Liver (tissue), 3 donors: ENCODE measurements at regions not wholly inside any gene's neighbourhood (a gene's known extent, or its start where the extent isn't known, plus 50 kb on each side); places are given as distances from the start of the nearest gene placed in this dataset.

Experiments used
- EGR1 ChIP-seq, 2 donors: IDR thresholded peaks; 2 replicates each; pipeline ENCODE4 v1.6.1; 2016 to 2018; ENCODE audit warnings: antibody characterized with exemption in 2 of 2, low read depth in 2 of 2
- FOXA2 ChIP-seq: IDR thresholded peaks from 2 replicates; pipeline ENCODE4 v1.6.1; 2016; ENCODE audit warnings: antibody characterized with exemption
- GABPA ChIP-seq, 2 donors: IDR thresholded peaks in 1 of 2; conservative IDR thresholded peaks in 1 of 2; 2 replicates each; pipeline ENCODE4 v1.6.1; 2016; ENCODE audit warnings: antibody characterized with exemption in 2 of 2, mild to moderate bottlenecking in 1 of 2, moderate library complexity in 1 of 2
- JUND ChIP-seq, 2 donors: IDR thresholded peaks; 2 replicates each; pipeline ENCODE4 v1.6.1; 2016; ENCODE audit warnings: antibody characterized with exemption in 2 of 2
- RAD21 ChIP-seq, 2 donors: IDR thresholded peaks; 2 replicates each; pipeline ENCODE4 v1.6.1; 2016; ENCODE audit warnings: antibody characterized with exemption in 2 of 2, mild to moderate bottlenecking in 2 of 2
- SP1 ChIP-seq: IDR thresholded peaks from 2 replicates; pipeline ENCODE4 v1.6.1; 2018; ENCODE audit warnings: antibody characterized with exemption, mild to moderate bottlenecking
- TAF1 ChIP-seq: conservative IDR thresholded peaks from 2 replicates; pipeline ENCODE4 v1.6.1; 2016; ENCODE audit warnings: antibody characterized with exemption, mild to moderate bottlenecking
- YY1 ChIP-seq: IDR thresholded peaks from 2 replicates; pipeline ENCODE4 v1.6.1; 2016; ENCODE audit warnings: antibody characterized with exemption, mild to moderate bottlenecking
- TF ChIP-seq, protein P1 (sequence below): fragments of 150-350 bp; IDR thresholded peaks from 2 replicates; pipeline ENCODE4 v1.5.1; 2017; ENCODE audit warnings: improper control_type of control experiment, low read depth, low read length; ENCODE audit not compliant: missing input control
- TF ChIP-seq, protein P2 (sequence below): IDR thresholded peaks from 2 replicates; pipeline ENCODE4 v1.6.1; 2016; ENCODE audit warnings: antibody characterized with exemption
- TF ChIP-seq, protein P3 (sequence below): IDR thresholded peaks from 2 replicates; pipeline ENCODE4 v1.6.1; 2016; ENCODE audit warnings: antibody characterized with exemption
- TF ChIP-seq, protein P4 (sequence below): IDR thresholded peaks from 2 replicates; pipeline ENCODE4 v1.6.1; 2016; ENCODE audit warnings: antibody characterized with exemption, mild to moderate bottlenecking
- donor health status: healthy.
- donor health status: healthy.

DNA sequence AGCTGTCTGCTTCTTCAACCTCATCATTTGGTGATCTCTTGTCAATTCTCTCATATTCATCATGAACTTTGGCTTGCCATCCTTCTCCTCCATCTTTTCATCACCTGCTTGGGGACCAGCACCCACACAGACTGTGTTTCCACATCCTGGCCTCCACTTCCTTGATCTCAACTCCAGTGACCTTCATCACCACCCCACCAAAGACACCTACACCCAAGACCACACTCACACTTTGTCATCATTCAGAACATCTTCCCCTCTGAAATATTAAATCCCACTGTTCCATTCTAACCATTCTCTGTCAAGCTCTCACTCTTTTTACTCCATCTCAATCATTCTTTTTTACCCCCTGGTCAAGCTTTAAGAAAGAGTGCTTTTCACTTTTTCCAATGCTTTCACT lies 115.5 kb upstream of the VAV3 start:
- TF ChIP-seq, protein P1, sequence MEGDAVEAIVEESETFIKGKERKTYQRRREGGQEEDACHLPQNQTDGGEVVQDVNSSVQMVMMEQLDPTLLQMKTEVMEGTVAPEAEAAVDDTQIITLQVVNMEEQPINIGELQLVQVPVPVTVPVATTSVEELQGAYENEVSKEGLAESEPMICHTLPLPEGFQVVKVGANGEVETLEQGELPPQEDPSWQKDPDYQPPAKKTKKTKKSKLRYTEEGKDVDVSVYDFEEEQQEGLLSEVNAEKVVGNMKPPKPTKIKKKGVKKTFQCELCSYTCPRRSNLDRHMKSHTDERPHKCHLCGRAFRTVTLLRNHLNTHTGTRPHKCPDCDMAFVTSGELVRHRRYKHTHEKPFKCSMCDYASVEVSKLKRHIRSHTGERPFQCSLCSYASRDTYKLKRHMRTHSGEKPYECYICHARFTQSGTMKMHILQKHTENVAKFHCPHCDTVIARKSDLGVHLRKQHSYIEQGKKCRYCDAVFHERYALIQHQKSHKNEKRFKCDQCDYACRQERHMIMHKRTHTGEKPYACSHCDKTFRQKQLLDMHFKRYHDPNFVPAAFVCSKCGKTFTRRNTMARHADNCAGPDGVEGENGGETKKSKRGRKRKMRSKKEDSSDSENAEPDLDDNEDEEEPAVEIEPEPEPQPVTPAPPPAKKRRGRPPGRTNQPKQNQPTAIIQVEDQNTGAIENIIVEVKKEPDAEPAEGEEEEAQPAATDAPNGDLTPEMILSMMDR = no peak
- TF ChIP-seq GABPA (IDR thresholded peaks at IDR 0.05 in 1 of 2, conservative IDR thresholded peaks at IDR 0.05 in 1 of 2) (no peak), FOXA2 (no peak), SP1 (no peak), TAF1 (no peak), RAD21 (IDR thresholded peaks at IDR 0.05) (no peak), EGR1 (IDR thresholded peaks at IDR 0.05; ENCODE audit: low read depth in 2 of 2) (no peak), JUND (IDR thresholded peaks at IDR 0.05) (no peak), YY1 (no peak)
- TF ChIP-seq, protein P2, sequence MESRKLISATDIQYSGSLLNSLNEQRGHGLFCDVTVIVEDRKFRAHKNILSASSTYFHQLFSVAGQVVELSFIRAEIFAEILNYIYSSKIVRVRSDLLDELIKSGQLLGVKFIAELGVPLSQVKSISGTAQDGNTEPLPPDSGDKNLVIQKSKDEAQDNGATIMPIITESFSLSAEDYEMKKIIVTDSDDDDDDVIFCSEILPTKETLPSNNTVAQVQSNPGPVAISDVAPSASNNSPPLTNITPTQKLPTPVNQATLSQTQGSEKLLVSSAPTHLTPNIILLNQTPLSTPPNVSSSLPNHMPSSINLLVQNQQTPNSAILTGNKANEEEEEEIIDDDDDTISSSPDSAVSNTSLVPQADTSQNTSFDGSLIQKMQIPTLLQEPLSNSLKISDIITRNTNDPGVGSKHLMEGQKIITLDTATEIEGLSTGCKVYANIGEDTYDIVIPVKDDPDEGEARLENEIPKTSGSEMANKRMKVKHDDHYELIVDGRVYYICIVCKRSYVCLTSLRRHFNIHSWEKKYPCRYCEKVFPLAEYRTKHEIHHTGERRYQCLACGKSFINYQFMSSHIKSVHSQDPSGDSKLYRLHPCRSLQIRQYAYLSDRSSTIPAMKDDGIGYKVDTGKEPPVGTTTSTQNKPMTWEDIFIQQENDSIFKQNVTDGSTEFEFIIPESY = no peak
- TF ChIP-seq, protein P3, sequence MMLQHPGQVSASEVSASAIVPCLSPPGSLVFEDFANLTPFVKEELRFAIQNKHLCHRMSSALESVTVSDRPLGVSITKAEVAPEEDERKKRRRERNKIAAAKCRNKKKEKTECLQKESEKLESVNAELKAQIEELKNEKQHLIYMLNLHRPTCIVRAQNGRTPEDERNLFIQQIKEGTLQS = no peak
- TF ChIP-seq, protein P4, sequence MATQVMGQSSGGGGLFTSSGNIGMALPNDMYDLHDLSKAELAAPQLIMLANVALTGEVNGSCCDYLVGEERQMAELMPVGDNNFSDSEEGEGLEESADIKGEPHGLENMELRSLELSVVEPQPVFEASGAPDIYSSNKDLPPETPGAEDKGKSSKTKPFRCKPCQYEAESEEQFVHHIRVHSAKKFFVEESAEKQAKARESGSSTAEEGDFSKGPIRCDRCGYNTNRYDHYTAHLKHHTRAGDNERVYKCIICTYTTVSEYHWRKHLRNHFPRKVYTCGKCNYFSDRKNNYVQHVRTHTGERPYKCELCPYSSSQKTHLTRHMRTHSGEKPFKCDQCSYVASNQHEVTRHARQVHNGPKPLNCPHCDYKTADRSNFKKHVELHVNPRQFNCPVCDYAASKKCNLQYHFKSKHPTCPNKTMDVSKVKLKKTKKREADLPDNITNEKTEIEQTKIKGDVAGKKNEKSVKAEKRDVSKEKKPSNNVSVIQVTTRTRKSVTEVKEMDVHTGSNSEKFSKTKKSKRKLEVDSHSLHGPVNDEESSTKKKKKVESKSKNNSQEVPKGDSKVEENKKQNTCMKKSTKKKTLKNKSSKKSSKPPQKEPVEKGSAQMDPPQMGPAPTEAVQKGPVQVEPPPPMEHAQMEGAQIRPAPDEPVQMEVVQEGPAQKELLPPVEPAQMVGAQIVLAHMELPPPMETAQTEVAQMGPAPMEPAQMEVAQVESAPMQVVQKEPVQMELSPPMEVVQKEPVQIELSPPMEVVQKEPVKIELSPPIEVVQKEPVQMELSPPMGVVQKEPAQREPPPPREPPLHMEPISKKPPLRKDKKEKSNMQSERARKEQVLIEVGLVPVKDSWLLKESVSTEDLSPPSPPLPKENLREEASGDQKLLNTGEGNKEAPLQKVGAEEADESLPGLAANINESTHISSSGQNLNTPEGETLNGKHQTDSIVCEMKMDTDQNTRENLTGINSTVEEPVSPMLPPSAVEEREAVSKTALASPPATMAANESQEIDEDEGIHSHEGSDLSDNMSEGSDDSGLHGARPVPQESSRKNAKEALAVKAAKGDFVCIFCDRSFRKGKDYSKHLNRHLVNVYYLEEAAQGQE = no peak
